Calu3 (cell line): ENCODE measurements at regions not wholly inside any gene's neighbourhood (a gene's known extent, or its start where the extent isn't known, plus 50 kb on each side); places are given as distances from the start of the nearest gene placed in this dataset.

Experiments used
- BruUV-seq: library from RNA; stranded (reverse); fragments of 400-500 nt; replicated peaks from 2 replicates; lab custom pipeline; 2021; lab: Mats Ljungman, UMichigan
- CTCF ChIA-PET: fragments of 300-600 bp; sonication (Branson Sonifier 250); formaldehyde crosslinking; loops from one replicate; lab custom pipeline; 2022; ENCODE audit warnings: antibody characterized with exemption; lab: Charles Lee
- DNase-seq: peaks from one replicate; pipeline ENCODE4 v3.0.0; 2022
- H3K27ac Mint-ChIP-seq: one replicate; pipeline ENCODE4 v1.8.0; 2022; ENCODE audit warnings: mixed read lengths; ENCODE audit not compliant: unreplicated experiment
- H3K27me3 Mint-ChIP-seq: one replicate; pipeline ENCODE4 v1.8.0; 2022; ENCODE audit warnings: mixed read lengths; ENCODE audit not compliant: unreplicated experiment
- H3K36me3 Mint-ChIP-seq: one replicate; pipeline ENCODE4 v1.8.0; 2022; ENCODE audit warnings: mild to moderate bottlenecking, moderate library complexity, mixed read lengths; ENCODE audit not compliant: insufficient read depth, unreplicated experiment
- H3K4me1 Mint-ChIP-seq: one replicate; pipeline ENCODE4 v1.8.0; 2022; ENCODE audit warnings: mild to moderate bottlenecking, low read depth, mixed read lengths; ENCODE audit not compliant: unreplicated experiment
- H3K4me3 Mint-ChIP-seq: one replicate; pipeline ENCODE4 v1.8.0; 2022; ENCODE audit warnings: mild to moderate bottlenecking, low read depth, moderate library complexity, mixed read lengths; ENCODE audit not compliant: unreplicated experiment
- H3K9me3 Mint-ChIP-seq: one replicate; pipeline ENCODE4 v1.8.0; 2022; ENCODE audit warnings: low read depth, mixed read lengths; ENCODE audit not compliant: unreplicated experiment
- intact Hi-C: fragments of 100-400 bp; cut with micrococcal nuclease; formaldehyde crosslinking; loops from one replicate; pipeline ENCODE4 v1.10.0; 2022; ENCODE audit not compliant: unreplicated experiment
- TF ChIP-seq, protein P1 (sequence below): fragments of 200-600 bp; IDR thresholded peaks from one replicate; pipeline ENCODE4 v1.8.0; 2022; ENCODE audit warnings: antibody characterized with exemption; ENCODE audit not compliant: unreplicated experiment

DNA sequence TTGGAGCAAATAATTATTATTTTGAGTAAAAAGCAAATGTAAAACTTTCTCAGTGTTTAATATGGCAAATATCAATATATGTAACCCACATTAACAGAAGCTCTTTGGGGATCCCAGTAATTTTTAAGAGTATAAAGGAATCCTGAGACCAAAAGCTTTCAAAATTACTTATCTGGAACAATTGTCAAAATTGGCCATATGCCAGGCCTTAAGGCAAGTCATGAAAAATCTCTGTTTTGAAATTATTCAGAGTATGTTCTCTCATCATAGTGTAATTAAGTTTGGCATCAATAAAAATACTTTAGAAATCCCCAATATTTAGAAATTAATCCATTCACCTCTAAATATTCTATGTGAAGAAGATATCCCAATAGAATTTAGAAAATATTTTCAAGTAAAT, 225.3 kb upstream of the ARL4C start:
- BruUV-seq: no TSS peak
- H3K27me3 Mint-ChIP-seq: peaks cover 15% of the 10 kb centered on the region
- no peak overlapping the region for H3K4me3 Mint-ChIP-seq
- H3K27ac Mint-ChIP-seq: no peak overlapping the region
- intact Hi-C loops: no loop called here
- H3K36me3 Mint-ChIP-seq: no peaks in the 10 kb centered on the region
- CTCF ChIA-PET: no interaction called here
- DNase-seq: no peak
- H3K4me1 Mint-ChIP-seq: peaks cover 18% of the 10 kb centered on the region
- H3K9me3 Mint-ChIP-seq: no peaks in the 10 kb centered on the region
- TF ChIP-seq, protein P1, sequence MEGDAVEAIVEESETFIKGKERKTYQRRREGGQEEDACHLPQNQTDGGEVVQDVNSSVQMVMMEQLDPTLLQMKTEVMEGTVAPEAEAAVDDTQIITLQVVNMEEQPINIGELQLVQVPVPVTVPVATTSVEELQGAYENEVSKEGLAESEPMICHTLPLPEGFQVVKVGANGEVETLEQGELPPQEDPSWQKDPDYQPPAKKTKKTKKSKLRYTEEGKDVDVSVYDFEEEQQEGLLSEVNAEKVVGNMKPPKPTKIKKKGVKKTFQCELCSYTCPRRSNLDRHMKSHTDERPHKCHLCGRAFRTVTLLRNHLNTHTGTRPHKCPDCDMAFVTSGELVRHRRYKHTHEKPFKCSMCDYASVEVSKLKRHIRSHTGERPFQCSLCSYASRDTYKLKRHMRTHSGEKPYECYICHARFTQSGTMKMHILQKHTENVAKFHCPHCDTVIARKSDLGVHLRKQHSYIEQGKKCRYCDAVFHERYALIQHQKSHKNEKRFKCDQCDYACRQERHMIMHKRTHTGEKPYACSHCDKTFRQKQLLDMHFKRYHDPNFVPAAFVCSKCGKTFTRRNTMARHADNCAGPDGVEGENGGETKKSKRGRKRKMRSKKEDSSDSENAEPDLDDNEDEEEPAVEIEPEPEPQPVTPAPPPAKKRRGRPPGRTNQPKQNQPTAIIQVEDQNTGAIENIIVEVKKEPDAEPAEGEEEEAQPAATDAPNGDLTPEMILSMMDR: no peak

DNA sequence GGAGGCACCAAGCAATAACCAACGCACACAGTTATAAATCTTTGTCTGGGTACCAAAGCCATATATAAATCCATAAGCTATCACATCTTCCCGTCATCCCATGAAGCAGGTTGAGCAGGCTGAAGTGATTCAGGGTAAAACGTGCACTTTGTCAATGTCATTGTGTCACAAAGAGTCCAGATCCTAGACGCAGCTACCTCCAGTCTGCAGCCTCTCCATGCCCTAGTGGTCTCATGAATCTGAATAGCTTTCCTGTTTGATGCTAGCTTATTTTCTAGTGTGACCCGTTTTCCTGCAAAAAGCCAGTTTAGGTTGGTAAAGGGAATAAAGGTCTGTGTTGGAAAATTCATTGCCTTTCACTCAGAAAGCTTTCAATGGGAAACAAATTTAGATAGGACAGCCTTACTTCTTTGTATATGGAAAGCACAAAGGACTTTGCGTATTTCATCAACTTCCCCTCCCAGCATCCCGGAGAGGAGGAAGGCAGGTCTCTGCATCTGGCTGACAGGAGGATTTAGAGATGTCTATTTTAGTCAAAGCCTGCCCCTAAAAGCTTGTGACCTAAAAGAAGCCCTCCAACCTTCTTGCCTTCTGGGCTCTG, 222.3 kb upstream of the ARL4C start:
- no peak overlapping the region for H3K27ac Mint-ChIP-seq
- H3K4me1 Mint-ChIP-seq: no peaks in the 10 kb centered on the region
- H3K27me3 Mint-ChIP-seq: peaks cover 39% of the 10 kb centered on the region
- no peak overlapping the region for H3K4me3 Mint-ChIP-seq
- BruUV-seq: no TSS peak
- H3K36me3 Mint-ChIP-seq: no peaks in the 10 kb centered on the region
- CTCF ChIA-PET: no interaction called here
- intact Hi-C loops: no loop called here
- DNase-seq: no peak
- TF ChIP-seq, protein P1: no peak
- no peaks in the 10 kb centered on the region for H3K9me3 Mint-ChIP-seq

DNA sequence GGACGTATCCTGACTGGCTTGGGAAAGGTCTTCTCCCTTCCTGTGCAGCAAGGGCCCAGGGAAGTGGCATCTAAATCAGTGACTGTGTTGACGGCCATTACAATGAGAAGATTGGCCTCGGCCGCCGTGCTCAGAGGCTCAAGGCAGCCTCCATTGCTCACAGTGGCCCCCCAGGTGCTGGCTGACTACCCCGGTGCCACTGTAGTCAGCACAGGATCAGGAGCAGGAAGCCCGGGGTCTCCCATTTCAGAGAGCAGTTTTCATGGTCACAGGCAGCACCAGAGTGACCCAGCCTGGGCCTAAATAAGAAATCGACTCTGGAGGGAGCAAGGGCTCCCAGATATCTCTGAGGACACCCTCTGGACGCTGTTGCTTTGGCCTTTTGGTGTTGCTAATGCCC, 219.4 kb upstream of the ARL4C start:
- intact Hi-C loops: no loop called here
- no peak overlapping the region for H3K4me3 Mint-ChIP-seq
- H3K27me3 Mint-ChIP-seq: peaks cover 61% of the 10 kb centered on the region
- BruUV-seq: no TSS peak
- H3K4me1 Mint-ChIP-seq: no peaks in the 10 kb centered on the region
- no peak for DNase-seq
- CTCF ChIA-PET: no interaction called here
- H3K27ac Mint-ChIP-seq: no peak overlapping the region
- TF ChIP-seq, protein P1: no peak
- H3K9me3 Mint-ChIP-seq: no peaks in the 10 kb centered on the region
- H3K36me3 Mint-ChIP-seq: no peaks in the 10 kb centered on the region

DNA sequence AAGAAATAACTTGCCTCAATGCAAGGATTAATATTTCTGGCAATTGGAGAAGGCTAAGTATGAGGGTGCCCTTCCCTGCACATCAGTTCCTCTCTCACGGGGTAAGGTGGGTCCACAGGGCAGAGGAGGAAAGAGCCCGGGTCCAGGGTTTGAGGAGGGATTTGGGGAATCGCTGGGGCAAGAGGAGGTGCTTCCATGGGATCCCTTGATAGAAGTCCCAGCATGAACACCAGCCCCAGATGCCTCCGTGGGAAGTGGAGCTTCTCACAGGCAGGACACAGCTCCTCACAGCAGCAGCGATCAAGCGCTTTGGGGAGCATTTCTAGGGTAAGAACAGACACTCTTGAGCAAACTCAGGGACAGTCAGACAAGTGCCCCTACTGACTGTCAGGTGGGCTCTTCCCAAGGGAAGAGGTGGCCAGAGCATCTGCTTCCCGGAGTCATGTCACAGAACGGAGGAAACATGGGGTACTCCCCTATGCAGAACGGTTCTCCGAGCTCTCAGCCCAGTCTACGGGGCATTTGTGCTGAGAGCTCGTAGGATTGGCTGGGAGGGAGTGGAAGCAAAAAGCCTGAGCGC, 218.9 kb upstream of the ARL4C start:
- H3K27me3 Mint-ChIP-seq: peaks cover 62% of the 10 kb centered on the region
- no peaks in the 10 kb centered on the region for H3K4me1 Mint-ChIP-seq
- no peak overlapping the region for H3K27ac Mint-ChIP-seq
- no peak overlapping the region for H3K4me3 Mint-ChIP-seq
- TF ChIP-seq, protein P1: no peak
- H3K36me3 Mint-ChIP-seq: no peaks in the 10 kb centered on the region
- CTCF ChIA-PET: no interaction called here
- intact Hi-C loops: no loop called here
- no TSS peak for BruUV-seq
- DNase-seq: no peak
- H3K9me3 Mint-ChIP-seq: no peaks in the 10 kb centered on the region
